ENCODE measurements at regions not wholly inside any gene's neighbourhood (a gene's known extent, or its start where the extent isn't known, plus 50 kb on each side); places are given as distances from the start of the nearest gene placed in this dataset.

DNA sequence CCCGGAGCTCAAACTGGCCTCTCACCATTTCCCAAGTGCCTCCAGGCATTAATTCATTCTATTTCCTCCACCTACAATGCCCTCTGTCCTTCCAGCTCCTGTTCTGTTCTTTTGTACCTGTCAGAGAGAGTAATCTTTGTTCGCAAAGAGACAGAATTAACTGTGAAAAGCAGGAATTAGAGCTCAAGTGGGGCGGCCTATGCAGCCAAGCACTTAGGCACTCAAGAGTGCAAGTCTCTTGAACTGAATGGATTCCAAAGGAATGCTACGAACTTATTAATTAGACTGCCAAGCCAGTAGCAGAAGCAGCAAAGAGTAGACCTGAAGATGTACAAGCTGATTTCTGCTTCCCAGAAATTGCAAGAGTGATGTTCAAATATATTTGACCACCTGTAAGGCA, 338.3 kb upstream of the AUTS2 start:
- H3K9ac ChIP-seq (ENCODE audit: low read length), result no peak overlapping the region
- DNase-seq, result no peak
- TF ChIP-seq, protein P1, sequence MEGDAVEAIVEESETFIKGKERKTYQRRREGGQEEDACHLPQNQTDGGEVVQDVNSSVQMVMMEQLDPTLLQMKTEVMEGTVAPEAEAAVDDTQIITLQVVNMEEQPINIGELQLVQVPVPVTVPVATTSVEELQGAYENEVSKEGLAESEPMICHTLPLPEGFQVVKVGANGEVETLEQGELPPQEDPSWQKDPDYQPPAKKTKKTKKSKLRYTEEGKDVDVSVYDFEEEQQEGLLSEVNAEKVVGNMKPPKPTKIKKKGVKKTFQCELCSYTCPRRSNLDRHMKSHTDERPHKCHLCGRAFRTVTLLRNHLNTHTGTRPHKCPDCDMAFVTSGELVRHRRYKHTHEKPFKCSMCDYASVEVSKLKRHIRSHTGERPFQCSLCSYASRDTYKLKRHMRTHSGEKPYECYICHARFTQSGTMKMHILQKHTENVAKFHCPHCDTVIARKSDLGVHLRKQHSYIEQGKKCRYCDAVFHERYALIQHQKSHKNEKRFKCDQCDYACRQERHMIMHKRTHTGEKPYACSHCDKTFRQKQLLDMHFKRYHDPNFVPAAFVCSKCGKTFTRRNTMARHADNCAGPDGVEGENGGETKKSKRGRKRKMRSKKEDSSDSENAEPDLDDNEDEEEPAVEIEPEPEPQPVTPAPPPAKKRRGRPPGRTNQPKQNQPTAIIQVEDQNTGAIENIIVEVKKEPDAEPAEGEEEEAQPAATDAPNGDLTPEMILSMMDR (IDR thresholded peaks at IDR 0.05; ENCODE audit: low read length), result no peak
- TF ChIP-seq EZH2 (optimal IDR thresholded peaks at IDR 0.05; ENCODE audit: low read depth, low read length), result no peak
- no peak for TF ChIP-seq EZH2phosphoT487 (IDR thresholded peaks at IDR 0.05; ENCODE audit: low read length)
- H3K4me3 ChIP-seq (ENCODE audit: low read length), result no peak overlapping the region
- no peaks in the 10 kb centered on the region for H3F3A ChIP-seq (ENCODE audit: insufficient read depth, low read length)
- no peak overlapping the region for H3K27ac ChIP-seq (ENCODE audit: low read length)
- H3K79me2 ChIP-seq (ENCODE audit: low read length), result no peaks in the 10 kb centered on the region
- H3K36me3 ChIP-seq (replicated peaks; ENCODE audit: insufficient read depth, low read length), result no peaks in the 10 kb centered on the region
- H4K20me1 ChIP-seq (ENCODE audit: insufficient read depth, low read length), result no peaks in the 10 kb centered on the region
- no peaks in the 10 kb centered on the region for H3K9me2 ChIP-seq (replicated peaks; ENCODE audit: insufficient read depth, low read length)
- H2AFZ ChIP-seq (ENCODE audit: low read length), result no peak overlapping the region
- no peaks in the 10 kb centered on the region for H3K9me3 ChIP-seq (replicated peaks; ENCODE audit: insufficient read depth, low read length)
- no peaks in the 10 kb centered on the region for H3K27me3 ChIP-seq (replicated peaks; ENCODE audit: insufficient read depth, low read length)
- H3K4me2 ChIP-seq (ENCODE audit: low read depth, low read length), result no peak overlapping the region
- H3K4me1 ChIP-seq (ENCODE audit: low read length), result no peaks in the 10 kb centered on the region

DNA sequence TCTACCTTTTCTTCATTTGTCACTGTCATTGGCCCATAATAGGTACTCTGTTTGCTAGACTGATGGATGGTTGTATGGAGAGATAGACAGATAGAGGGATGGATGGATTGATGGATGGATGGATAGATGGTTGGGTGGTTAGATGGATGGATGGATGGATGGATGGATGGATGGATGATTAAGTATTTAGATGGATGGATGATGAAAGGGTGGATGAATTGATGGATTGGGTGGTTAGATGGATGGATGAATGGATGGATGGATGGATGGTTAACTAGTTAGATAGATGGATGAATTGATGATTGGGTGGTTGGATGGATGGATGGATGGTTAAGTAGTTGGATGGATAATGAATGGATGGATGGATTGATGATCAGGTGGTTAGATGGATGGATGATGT, 334.7 kb upstream of the AUTS2 start:
- Histone ChIP-seq H3K9me3 (replicated peaks; ENCODE audit: insufficient read depth, low read length) (no peaks in the 10 kb centered on the region), H3K79me2 (ENCODE audit: low read length) (no peaks in the 10 kb centered on the region), H3K27me3 (replicated peaks; ENCODE audit: insufficient read depth, low read length) (no peaks in the 10 kb centered on the region), H3K27ac (ENCODE audit: low read length) (no peak overlapping the region), H2AFZ (ENCODE audit: low read length) (no peak overlapping the region), H3F3A (ENCODE audit: insufficient read depth, low read length) (no peaks in the 10 kb centered on the region), H3K4me2 (ENCODE audit: low read depth, low read length) (no peak overlapping the region), H3K9ac (ENCODE audit: low read length) (no peak overlapping the region), H3K9me2 (replicated peaks; ENCODE audit: insufficient read depth, low read length) (no peaks in the 10 kb centered on the region), H3K4me1 (ENCODE audit: low read length) (no peaks in the 10 kb centered on the region), H3K36me3 (replicated peaks; ENCODE audit: insufficient read depth, low read length) (no peaks in the 10 kb centered on the region), H4K20me1 (ENCODE audit: insufficient read depth, low read length) (no peaks in the 10 kb centered on the region), H3K4me3 (ENCODE audit: low read length) (no peak overlapping the region)
- no peak for TF ChIP-seq EZH2 (optimal IDR thresholded peaks at IDR 0.05; ENCODE audit: low read depth, low read length)
- TF ChIP-seq EZH2phosphoT487 (IDR thresholded peaks at IDR 0.05; ENCODE audit: low read length), result no peak
- TF ChIP-seq, protein P1 (IDR thresholded peaks at IDR 0.05; ENCODE audit: low read length), result no peak
- no peak for DNase-seq

DNA sequence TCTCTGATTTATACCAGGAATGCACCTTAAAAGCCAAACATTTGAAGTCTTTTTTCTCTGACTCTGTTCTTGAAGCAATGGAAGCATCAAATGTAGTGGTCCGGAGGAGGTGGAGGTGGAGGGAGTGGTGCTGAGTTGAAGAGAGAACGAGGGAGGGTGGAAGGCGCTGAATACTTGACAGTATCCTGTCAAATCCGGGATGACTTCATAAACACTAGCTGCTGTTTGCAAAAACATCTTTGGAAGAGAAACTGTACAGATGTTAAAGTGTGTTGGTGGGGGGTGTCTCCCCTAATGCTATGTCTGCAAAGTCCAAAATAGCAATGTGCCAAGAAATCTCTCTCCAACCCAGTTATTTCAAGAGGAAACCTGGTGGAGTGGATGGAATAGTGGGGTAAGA, 328.5 kb upstream of the AUTS2 start:
- no peak overlapping the region for H3K27ac ChIP-seq (ENCODE audit: low read length)
- H3K27me3 ChIP-seq (replicated peaks; ENCODE audit: insufficient read depth, low read length), result no peaks in the 10 kb centered on the region
- H2AFZ ChIP-seq (ENCODE audit: low read length), result no peak overlapping the region
- no peaks in the 10 kb centered on the region for H3K9me3 ChIP-seq (replicated peaks; ENCODE audit: insufficient read depth, low read length)
- H3K9ac ChIP-seq (ENCODE audit: low read length), result no peak overlapping the region
- no peaks in the 10 kb centered on the region for H3K4me1 ChIP-seq (ENCODE audit: low read length)
- H3F3A ChIP-seq (ENCODE audit: insufficient read depth, low read length), result no peaks in the 10 kb centered on the region
- TF ChIP-seq EZH2 (optimal IDR thresholded peaks at IDR 0.05; ENCODE audit: low read depth, low read length) (no peak), EZH2phosphoT487 (IDR thresholded peaks at IDR 0.05; ENCODE audit: low read length) (no peak)
- TF ChIP-seq, protein P1 (IDR thresholded peaks at IDR 0.05; ENCODE audit: low read length), result no peak
- no peak overlapping the region for H3K4me2 ChIP-seq (ENCODE audit: low read depth, low read length)
- DNase-seq, result no peak
- no peak overlapping the region for H3K4me3 ChIP-seq (ENCODE audit: low read length)
- H3K9me2 ChIP-seq (replicated peaks; ENCODE audit: insufficient read depth, low read length), result no peaks in the 10 kb centered on the region
- H3K36me3 ChIP-seq (replicated peaks; ENCODE audit: insufficient read depth, low read length), result no peaks in the 10 kb centered on the region
- H4K20me1 ChIP-seq (ENCODE audit: insufficient read depth, low read length), result no peaks in the 10 kb centered on the region
- no peaks in the 10 kb centered on the region for H3K79me2 ChIP-seq (ENCODE audit: low read length)
